Neural cell (in vitro differentiated cells): ENCODE measurements at regions not wholly inside any gene's neighbourhood (a gene's known extent, or its start where the extent isn't known, plus 50 kb on each side); places are given as distances from the start of the nearest gene placed in this dataset.

Source experiments
- H2AFZ ChIP-seq: fragments of 200-600, 300-800 bp; sonication (generic), shearing (Covaris generic); 2 replicates; pipeline ENCODE4 v1.6.0; 2014; ENCODE audit warnings: low read depth, mild to moderate bottlenecking, antibody characterized with exemption, low read length, moderate library complexity
- H3F3A ChIP-seq: fragments of 200-600 bp; shearing (Covaris generic); 2 replicates; pipeline ENCODE4 v1.6.1; 2016; ENCODE audit warnings: mild to moderate bottlenecking, moderate library complexity, mixed read lengths, antibody characterized with exemption, low read length; ENCODE audit not compliant: insufficient read depth, poor library complexity, severe bottlenecking
- H3K27ac ChIP-seq: fragments of 200-600, 300-800 bp; sonication (generic), shearing (Covaris generic); 2 replicates; pipeline ENCODE4 v1.5.1; 2014; ENCODE audit warnings: mild to moderate bottlenecking, low read length, moderate library complexity
- H3K27me3 ChIP-seq: fragments of 300-800, 200-600 bp; sonication (generic), shearing (Covaris generic); 2 replicates; pipeline ENCODE4 v1.6.0; 2014; ENCODE audit warnings: mild to moderate bottlenecking, low read depth, low read length, moderate library complexity; ENCODE audit not compliant: insufficient read depth
- H3K36me3 ChIP-seq: fragments of 300-800, 200-600 bp; sonication (generic), shearing (Covaris generic); 2 replicates; pipeline ENCODE4 v1.5.1; 2014; ENCODE audit warnings: mild to moderate bottlenecking, antibody characterized with exemption, low read length, moderate library complexity; ENCODE audit not compliant: insufficient read depth
- H3K4me2 ChIP-seq: fragments of 300-800, 200-600 bp; sonication (generic), shearing (Covaris generic); 2 replicates; pipeline ENCODE4 v1.6.0; 2014; ENCODE audit warnings: mild to moderate bottlenecking, low read length
- H3K4me3 ChIP-seq: fragments of 300-800, 200-600 bp; sonication (generic), shearing (Covaris generic); 2 replicates; pipeline ENCODE4 v1.5.1; 2014; ENCODE audit warnings: mild to moderate bottlenecking, low read length, moderate library complexity
- H3K79me2 ChIP-seq: fragments of 200-600 bp; shearing (Covaris generic); replicated peaks from 2 replicates; pipeline ENCODE4 v1.6.0; 2014; ENCODE audit warnings: mild to moderate bottlenecking, low read length, moderate library complexity; ENCODE audit not compliant: insufficient read depth
- H3K9ac ChIP-seq: fragments of 300-800, 200-600 bp; sonication (generic), shearing (Covaris generic); 2 replicates; pipeline ENCODE4 v1.6.1; 2016; ENCODE audit warnings: mild to moderate bottlenecking, low read length, mixed read lengths
- H3K9me2 ChIP-seq: fragments of 200-600 bp; shearing (Covaris generic); 2 replicates; pipeline ENCODE4 v1.6.1; 2016; ENCODE audit warnings: mild to moderate bottlenecking, low read length, mixed read lengths; ENCODE audit not compliant: insufficient read depth
- H3K9me3 ChIP-seq: fragments of 200-600, 300-800 bp; sonication (generic), shearing (Covaris generic); 2 replicates; pipeline ENCODE4 v1.6.1; 2016; ENCODE audit warnings: mild to moderate bottlenecking, mixed run types, low read length, moderate library complexity, mixed read lengths
- H4K20me1 ChIP-seq: fragments of 200-600 bp; shearing (Covaris generic); 2 replicates; pipeline ENCODE4 v1.6.1; 2016; ENCODE audit warnings: mild to moderate bottlenecking, mixed run types; ENCODE audit not compliant: insufficient read depth
- CTCF ChIP-seq: fragments of 450-650 bp; IDR thresholded peaks from 2 replicates; pipeline ENCODE4 v1.5.1; 2014; ENCODE audit warnings: antibody characterized with exemption, mild to moderate bottlenecking, moderate library complexity; ENCODE audit not compliant: poor library complexity, severe bottlenecking
- EP300 ChIP-seq: fragments of 450-650 bp; conservative IDR thresholded peaks from 2 replicates; pipeline ENCODE4 v1.6.1; 2014; ENCODE audit warnings: antibody characterized with exemption, mild to moderate bottlenecking, moderate library complexity; ENCODE audit not compliant: poor library complexity, severe bottlenecking
- EZH2 ChIP-seq: fragments of 200-600, 300-800 bp; shearing (Covaris generic), sonication (generic); IDR thresholded peaks from 2 replicates; pipeline ENCODE4 v1.6.1; 2014; ENCODE audit warnings: antibody characterized with exemption, low read length, borderline replicate concordance, mild to moderate bottlenecking; ENCODE audit not compliant: insufficient read depth, poor library complexity, severe bottlenecking
- MXI1 ChIP-seq: fragments of 450-650 bp; conservative IDR thresholded peaks from 2 replicates; pipeline ENCODE4 v1.6.1; 2014; ENCODE audit warnings: antibody characterized with exemption, mild to moderate bottlenecking; ENCODE audit not compliant: poor library complexity, severe bottlenecking
- POLR2AphosphoS5 ChIP-seq: IDR thresholded peaks from 2 replicates; pipeline ENCODE4 v1.6.1; 2012
- RAD21 ChIP-seq: fragments of 450-650 bp; conservative IDR thresholded peaks from 2 replicates; pipeline ENCODE4 v1.6.1; 2014; ENCODE audit warnings: antibody characterized with exemption, mild to moderate bottlenecking, moderate library complexity
- REST ChIP-seq: IDR thresholded peaks from 2 replicates; pipeline ENCODE4 v1.6.1; 2012; ENCODE audit warnings: borderline replicate concordance
- SMC3 ChIP-seq: fragments of 450-650 bp; conservative IDR thresholded peaks from 2 replicates; pipeline ENCODE4 v1.6.1; 2014; ENCODE audit warnings: antibody characterized with exemption, mild to moderate bottlenecking, moderate library complexity; ENCODE audit not compliant: poor library complexity
- TAF1 ChIP-seq: IDR thresholded peaks from 2 replicates; pipeline ENCODE4 v1.6.1; 2012; ENCODE audit warnings: low read depth

- Histone ChIP-seq H3F3A (no peaks in the 10 kb centered on the region), H3K9me2 (no peaks in the 10 kb centered on the region), H3K4me2 (no peak overlapping the region), H3K4me3 (no peak overlapping the region), H3K79me2 (no peaks in the 10 kb centered on the region), H3K9me3 (no peaks in the 10 kb centered on the region), H3K27ac (no peak overlapping the region), H4K20me1 (no peaks in the 10 kb centered on the region), H3K36me3 (no peaks in the 10 kb centered on the region), H3K27me3 (no peaks in the 10 kb centered on the region), H3K9ac (no peak overlapping the region), H2AFZ (no peak overlapping the region)
- TF ChIP-seq SMC3 (no peak), MXI1 (no peak), TAF1 (no peak), EP300 (no peak), CTCF (no peak), POLR2AphosphoS5 (no peak), RAD21 (no peak), REST (no peak), EZH2 (no peak)
Observed at GRCh38 chr20:39105551-39105950, 143.4 kb downstream of the DHX35 start.

- Histone ChIP-seq H3K9me3 (no peaks in the 10 kb centered on the region), H3K36me3 (no peaks in the 10 kb centered on the region), H3K9ac (no peak overlapping the region), H3K4me3 (no peak overlapping the region), H3K27me3 (no peaks in the 10 kb centered on the region), H3F3A (no peaks in the 10 kb centered on the region), H3K9me2 (no peaks in the 10 kb centered on the region), H3K4me2 (no peak overlapping the region), H2AFZ (no peak overlapping the region), H3K27ac (no peak overlapping the region), H3K79me2 (no peaks in the 10 kb centered on the region), H4K20me1 (no peaks in the 10 kb centered on the region)
- TF ChIP-seq CTCF = no peak
- no peak for TF ChIP-seq RAD21
- no peak for TF ChIP-seq EP300
- no peak for TF ChIP-seq MXI1
- TF ChIP-seq EZH2 = no peak
- TF ChIP-seq SMC3 = no peak
- no peak for TF ChIP-seq TAF1
Observed at GRCh38 chr20:39103732-39104131, 141.6 kb downstream of the DHX35 start.
